HG03060 (cell line): ENCODE measurements at regions not wholly inside any gene's neighbourhood (a gene's known extent, or its start where the extent isn't known, plus 50 kb on each side); places are given as distances from the start of the nearest gene placed in this dataset.
"Not testable (repeated sequence)": the region's sequence is repeated elsewhere in the genome, so short reads cannot be mapped to it uniquely, and the experiment has no call there.

Experiments used
- ATAC-seq: cut with Tn5 transposase; IDR thresholded peaks from one replicate; pipeline ENCODE4 v1.9.1; 2021; ENCODE audit warnings: low read depth, moderate number of reproducible peaks; ENCODE audit not compliant: unreplicated experiment

GRCh38 chrY:22883569-22883968 lies 100.5 kb upstream of the BPY2 start:
- ATAC-seq, result not testable (repeated sequence)

GRCh38 chrY:22887949-22888348 lies 96.1 kb upstream of the BPY2 start:
- ATAC-seq, result peak; percentile 83

GRCh38 chrY:22903503-22904192 lies 80.4 kb upstream of the BPY2 start:
- not testable (repeated sequence) for ATAC-seq

- ATAC-seq, result not testable (repeated sequence)
Observed at GRCh38 chrY:22915069-22915468, 69.0 kb upstream of the BPY2 start.

DNA sequence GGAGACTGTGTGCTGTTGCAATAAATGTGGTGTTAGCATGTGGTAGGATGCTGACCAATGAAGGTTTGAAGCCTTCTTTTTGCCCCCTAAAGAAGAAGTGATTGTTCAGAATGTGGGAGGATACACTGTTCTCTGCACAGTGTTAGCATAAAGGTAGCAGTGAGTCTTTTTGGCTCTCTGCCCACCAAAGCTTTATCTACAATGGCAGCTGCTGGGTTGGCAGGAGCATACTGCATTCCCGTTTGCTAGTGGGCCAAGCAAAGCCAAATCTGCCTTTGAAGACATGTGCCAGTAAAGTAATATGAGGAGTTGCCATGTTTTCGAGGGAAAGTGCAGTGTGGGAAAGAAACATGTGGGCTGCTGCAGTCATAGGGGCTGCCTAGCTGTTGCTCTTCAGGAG lies 56.4 kb upstream of the BPY2 start:
- ATAC-seq, result not testable (repeated sequence)

- not testable (repeated sequence) for ATAC-seq
Observed at GRCh38 chrY:22933454-22933853, 50.6 kb upstream of the BPY2 start.
